Stimulated activated naive B cell treated with anti-CD40 and anti-IgM and Interleukin-4, amounts not matched to agents 10 μg/mL and 1 μg/mL and 100 μg/mL, for 72 hours (primary cell): ENCODE measurements at regions not wholly inside any gene's neighbourhood (a gene's known extent, or its start where the extent isn't known, plus 50 kb on each side); places are given as distances from the start of the nearest gene placed in this dataset.

Experiments used
- ATAC-seq, 2 donors: fragments of 150-1000 bp; cut with Tn5 transposase; replicated peaks; 2 replicates each; pipeline ENCODE4 v1.10.0; 2021; ENCODE audit warnings: moderate library complexity in 1 of 2
- DNase-seq: peaks from one replicate; pipeline ENCODE4 v3.0.0; 2021
- H3K27ac Mint-ChIP-seq: one replicate; pipeline ENCODE4 v1.8.0; 2022; ENCODE audit warnings: mild to moderate bottlenecking, mixed read lengths
- H3K27me3 Mint-ChIP-seq, 2 donors: one replicate each; pipeline ENCODE4 v1.8.0; 2022; ENCODE audit warnings: mixed read lengths in 2 of 2
- H3K36me3 Mint-ChIP-seq, 2 donors: one replicate each; pipeline ENCODE4 v1.8.0; 2022; ENCODE audit warnings: mixed read lengths in 2 of 2, mild to moderate bottlenecking in 1 of 2
- H3K4me1 Mint-ChIP-seq, 2 donors: one replicate each; pipeline ENCODE4 v1.8.0; 2022; ENCODE audit warnings: mixed read lengths in 2 of 2, mild to moderate bottlenecking in 1 of 2
- H3K4me3 Mint-ChIP-seq, 2 donors: one replicate each; pipeline ENCODE4 v1.8.0; 2022; ENCODE audit warnings: mild to moderate bottlenecking in 2 of 2, mixed read lengths in 2 of 2, moderate library complexity in 1 of 2
- H3K9me3 Mint-ChIP-seq, 2 donors: one replicate each; pipeline ENCODE4 v1.8.0; 2022; ENCODE audit warnings: mixed read lengths in 2 of 2, mild to moderate bottlenecking in 1 of 2

- Mint-ChIP-seq H3K36me3 (no peaks in the 10 kb centered on the region), H3K9me3 (peaks cover 7 to 11% of the 10 kb centered on the region in 2 donors), H3K27ac (no peak overlapping the region), H3K27me3 (no peaks in the 10 kb centered on the region), H3K4me1 (no peaks in the 10 kb centered on the region), H3K4me3 (no peak overlapping the region)
- ATAC-seq (no peak), DNase-seq (no peak)
Observed at GRCh38 chr6:22621701-22622100, 52.3 kb downstream of the HDGFL1 start.

- no peaks in the 10 kb centered on the region for H3K4me1 Mint-ChIP-seq
- DNase-seq = no peak
- H3K27ac Mint-ChIP-seq = no peak overlapping the region
- no peak overlapping the region for H3K4me3 Mint-ChIP-seq
- no peaks in the 10 kb centered on the region for H3K27me3 Mint-ChIP-seq
- H3K9me3 Mint-ChIP-seq = peaks cover 10 to 14% of the 10 kb centered on the region in 2 donors
- H3K36me3 Mint-ChIP-seq = no peaks in the 10 kb centered on the region
- no peak for ATAC-seq
Observed at GRCh38 chr6:22622351-22622750, 53.0 kb downstream of the HDGFL1 start.

GRCh38 chr6:22622813-22623212 lies 53.4 kb downstream of the HDGFL1 start:
- no peaks in the 10 kb centered on the region for H3K27me3 Mint-ChIP-seq
- no peak overlapping the region for H3K4me3 Mint-ChIP-seq
- peaks cover 10 to 14% of the 10 kb centered on the region in 2 donors for H3K9me3 Mint-ChIP-seq

GRCh38 chr6:22627644-22628043 lies 58.3 kb downstream of the HDGFL1 start:
- DNase-seq (no peak), ATAC-seq (no peak)
- H3K36me3 Mint-ChIP-seq = no peaks in the 10 kb centered on the region
- H3K4me1 Mint-ChIP-seq = no peaks in the 10 kb centered on the region
- H3K4me3 Mint-ChIP-seq = no peak overlapping the region
- H3K27ac Mint-ChIP-seq = no peak overlapping the region
- H3K27me3 Mint-ChIP-seq = no peaks in the 10 kb centered on the region
- peaks cover 7 to 9% of the 10 kb centered on the region in 2 donors for H3K9me3 Mint-ChIP-seq

More at GRCh38 chr6:22622813-22623212, 53.4 kb downstream of the HDGFL1 start:
- Mint-ChIP-seq H3K4me1 (no peaks in the 10 kb centered on the region), H3K27ac (no peak overlapping the region), H3K36me3 (no peaks in the 10 kb centered on the region)
- no peak for ATAC-seq
- DNase-seq = no peak

- Mint-ChIP-seq H3K27ac (no peak overlapping the region), H3K36me3 (no peaks in the 10 kb centered on the region), H3K27me3 (no peaks in the 10 kb centered on the region), H3K4me1 (no peaks in the 10 kb centered on the region), H3K4me3 (no peak overlapping the region), H3K9me3 (peaks cover 7 to 9% of the 10 kb centered on the region in 2 donors)
- DNase-seq (no peak), ATAC-seq (no peak)
Observed at GRCh38 chr6:22631091-22631490, 61.7 kb downstream of the HDGFL1 start.

GRCh38 chr6:22632581-22633145 lies 63.3 kb downstream of the HDGFL1 start:
- H3K27me3 Mint-ChIP-seq = no peaks in the 10 kb centered on the region
- no peak overlapping the region for H3K27ac Mint-ChIP-seq
- no peaks in the 10 kb centered on the region for H3K4me1 Mint-ChIP-seq
- no peaks in the 10 kb centered on the region for H3K36me3 Mint-ChIP-seq
- ATAC-seq = no peak
- H3K4me3 Mint-ChIP-seq = no peak overlapping the region
- peaks cover 0 to 3% of the 10 kb centered on the region in 2 donors for H3K9me3 Mint-ChIP-seq
- DNase-seq = no peak

- ATAC-seq = no peak
- Mint-ChIP-seq H3K9me3 (no peaks in the 10 kb centered on the region), H3K4me1 (no peaks in the 10 kb centered on the region), H3K27ac (no peak overlapping the region), H3K36me3 (no peaks in the 10 kb centered on the region), H3K27me3 (no peaks in the 10 kb centered on the region), H3K4me3 (no peak overlapping the region)
- no peak for DNase-seq
Observed at GRCh38 chr6:22636452-22636851, 67.1 kb downstream of the HDGFL1 start.

GRCh38 chr6:22637782-22638181 lies 68.4 kb downstream of the HDGFL1 start:
- H3K9me3 Mint-ChIP-seq = no peaks in the 10 kb centered on the region
- no peak for DNase-seq
- no peak for ATAC-seq
- no peaks in the 10 kb centered on the region for H3K36me3 Mint-ChIP-seq
- H3K27me3 Mint-ChIP-seq = no peaks in the 10 kb centered on the region
- no peak overlapping the region for H3K27ac Mint-ChIP-seq
- no peak overlapping the region for H3K4me3 Mint-ChIP-seq
- no peaks in the 10 kb centered on the region for H3K4me1 Mint-ChIP-seq

- Mint-ChIP-seq H3K36me3 (no peaks in the 10 kb centered on the region), H3K4me1 (no peaks in the 10 kb centered on the region), H3K4me3 (no peak overlapping the region), H3K27me3 (no peaks in the 10 kb centered on the region), H3K27ac (no peak overlapping the region), H3K9me3 (no peaks in the 10 kb centered on the region)
- ATAC-seq = no peak
- no peak for DNase-seq
Observed at GRCh38 chr6:22638320-22638719, 69.0 kb downstream of the HDGFL1 start.

GRCh38 chr6:22642254-22642653 lies 72.9 kb downstream of the HDGFL1 start:
- H3K27ac Mint-ChIP-seq = no peak overlapping the region
- no peak for DNase-seq
- H3K9me3 Mint-ChIP-seq = no peaks in the 10 kb centered on the region
- ATAC-seq = no peak
- no peaks in the 10 kb centered on the region for H3K4me1 Mint-ChIP-seq
- H3K4me3 Mint-ChIP-seq = no peak overlapping the region
- H3K27me3 Mint-ChIP-seq = no peaks in the 10 kb centered on the region
- H3K36me3 Mint-ChIP-seq = no peaks in the 10 kb centered on the region

GRCh38 chr6:22643780-22644179 lies 74.4 kb downstream of the HDGFL1 start:
- Mint-ChIP-seq H3K4me3 (no peak overlapping the region), H3K27me3 (no peaks in the 10 kb centered on the region), H3K9me3 (no peaks in the 10 kb centered on the region), H3K27ac (no peak overlapping the region), H3K4me1 (no peaks in the 10 kb centered on the region), H3K36me3 (no peaks in the 10 kb centered on the region)
- ATAC-seq = no peak
- no peak for DNase-seq

GRCh38 chr6:22647719-22648118 lies 78.4 kb downstream of the HDGFL1 start:
- no peak for ATAC-seq

GRCh38 chr6:22651731-22652130 lies 82.4 kb downstream of the HDGFL1 start:
- no peak overlapping the region for H3K4me3 Mint-ChIP-seq
- no peaks in the 10 kb centered on the region for H3K36me3 Mint-ChIP-seq

More at GRCh38 chr6:22647719-22648118, 78.4 kb downstream of the HDGFL1 start:
- no peak overlapping the region for H3K27ac Mint-ChIP-seq
- H3K36me3 Mint-ChIP-seq = no peaks in the 10 kb centered on the region
- H3K9me3 Mint-ChIP-seq = no peaks in the 10 kb centered on the region
- no peak for DNase-seq
- H3K4me1 Mint-ChIP-seq = no peaks in the 10 kb centered on the region
- H3K4me3 Mint-ChIP-seq = no peak overlapping the region
- no peaks in the 10 kb centered on the region for H3K27me3 Mint-ChIP-seq

GRCh38 chr6:22653980-22654610 lies 84.7 kb downstream of the HDGFL1 start:
- no peaks in the 10 kb centered on the region for H3K36me3 Mint-ChIP-seq
- H3K4me3 Mint-ChIP-seq = no peak overlapping the region
- H3K27me3 Mint-ChIP-seq = no peaks in the 10 kb centered on the region
- H3K4me1 Mint-ChIP-seq = peaks cover 0 to 18% of the 10 kb centered on the region in 2 donors
- ATAC-seq = no peak
- H3K9me3 Mint-ChIP-seq = no peaks in the 10 kb centered on the region
- DNase-seq = no peak
- H3K27ac Mint-ChIP-seq = no peak overlapping the region

More at GRCh38 chr6:22651731-22652130, 82.4 kb downstream of the HDGFL1 start:
- Mint-ChIP-seq H3K4me1 (no peaks in the 10 kb centered on the region), H3K27me3 (no peaks in the 10 kb centered on the region), H3K27ac (no peak overlapping the region), H3K9me3 (no peaks in the 10 kb centered on the region)
- DNase-seq (no peak), ATAC-seq (no peak)

- Mint-ChIP-seq H3K9me3 (no peaks in the 10 kb centered on the region), H3K4me1 (peaks cover 0 to 18% of the 10 kb centered on the region in 2 donors), H3K27me3 (no peaks in the 10 kb centered on the region), H3K36me3 (no peaks in the 10 kb centered on the region), H3K4me3 (no peak overlapping the region), H3K27ac (no peak overlapping the region)
- ATAC-seq (no peak), DNase-seq (no peak)
Observed at GRCh38 chr6:22656706-22657351, 87.5 kb downstream of the HDGFL1 start.
